ENCODE measurements at regions not wholly inside any gene's neighbourhood (a gene's known extent, or its start where the extent isn't known, plus 50 kb on each side); places are given as distances from the start of the nearest gene placed in this dataset.

- BruUV-seq (replicated peaks), result no TSS peak
- H3K4me2 ChIP-seq (ENCODE audit: low read depth, low read length), result no peak overlapping the region
- TF ChIP-seq ELF1 (CRISPR knock-in tag; IDR thresholded peaks at IDR 0.05), result no peak
- TF ChIP-seq RFXANK (CRISPR knock-in tag; IDR thresholded peaks at IDR 0.05), result no peak
- no peak for TF ChIP-seq MTF1 (CRISPR knock-in tag; IDR thresholded peaks at IDR 0.05)
- no peak for TF ChIP-seq NKX3-1 (CRISPR knock-in tag; IDR thresholded peaks at IDR 0.05)
- TF ChIP-seq ARNT2 (CRISPR knock-in tag; IDR thresholded peaks at IDR 0.05; ENCODE audit: low read depth), result no peak
- no peak for TF ChIP-seq ZNF670 (CRISPR knock-in tag; IDR thresholded peaks at IDR 0.05; ENCODE audit: borderline replicate concordance)
- no peak for TF ChIP-seq ZNF563 (CRISPR knock-in tag; IDR thresholded peaks at IDR 0.05)
- TF ChIP-seq PRDM15 (CRISPR knock-in tag; IDR thresholded peaks at IDR 0.05), result no peak
- TF ChIP-seq ZNF850 (CRISPR knock-in tag; conservative IDR thresholded peaks at IDR 0.05), result no peak
- no peak for TF ChIP-seq HNF1B (CRISPR knock-in tag; IDR thresholded peaks at IDR 0.05)
- TF ChIP-seq MIER2 (CRISPR knock-in tag; IDR thresholded peaks at IDR 0.05), result no peak
- no peak for TF ChIP-seq ZSCAN20 (CRISPR knock-in tag; IDR thresholded peaks at IDR 0.05; ENCODE audit: borderline replicate concordance)
- TF ChIP-seq PAWR (CRISPR knock-in tag; IDR thresholded peaks at IDR 0.05; ENCODE audit: borderline replicate concordance), result no peak
- intact Hi-C loops (cut with micrococcal nuclease; ENCODE audit: unreplicated experiment), result no loop called here
- H3K4me3 ChIP-seq (replicated peaks in 1 of 3; ENCODE audit: insufficient read depth in 1 of 3, low read depth in 2 of 3, low read length in 3 of 3), result no peak overlapping the region
- no peaks in the 10 kb centered on the region for H3K36me3 ChIP-seq (replicated peaks in 1 of 2; ENCODE audit: control insufficient read depth in 1 of 2, insufficient read depth in 2 of 2, low read length in 2 of 2)
- no peaks in the 10 kb centered on the region for H3K9me3 ChIP-seq (ENCODE audit: low read length)
- no peak overlapping the region for H3K9ac ChIP-seq (ENCODE audit: insufficient read depth, low read depth, low read length)
- no peaks in the 10 kb centered on the region for H3K4me1 ChIP-seq (ENCODE audit: insufficient read depth, low read length)
- in situ Hi-C loops (cut with HindIII; ENCODE audit: extremely low pct_ligation_motif_present, low pct_unique_long_range_greater_than_20kb), result no loop called here
- H3K27ac ChIP-seq (ENCODE audit: extremely low read length, insufficient read depth, low read length), result no peak overlapping the region
- H4K20me1 ChIP-seq (ENCODE audit: insufficient read depth, low read length), result no peaks in the 10 kb centered on the region
- H2AFZ ChIP-seq (ENCODE audit: low read length), result no peak overlapping the region
- POLR2A ChIA-PET, result no interaction called here
- CTCF ChIA-PET (ENCODE audit: low intra/inter-chr PET ratio, low total read pairs), result no interaction called here
- H3K79me2 ChIP-seq (ENCODE audit: insufficient read depth, low read length), result no peaks in the 10 kb centered on the region
- no peak for FAIRE-seq
- DNase-seq (ENCODE audit: low spot score), result no peak
- H3K27me3 ChIP-seq (ENCODE audit: control insufficient read depth in 1 of 2, insufficient read depth in 2 of 2, low read length in 2 of 2), result no peaks in the 10 kb centered on the region
- no peak for ATAC-seq
- WGBS (ENCODE audit: low lambda C conversion rate), result 22% methylated on average over 2 of the region's 2 CpGs
Observed at GRCh38 chr3:168794427-168794826, 698.7 kb upstream of the GOLIM4 start.
